PC-9 (cell line): ENCODE measurements at regions not wholly inside any gene's neighbourhood (a gene's known extent, or its start where the extent isn't known, plus 50 kb on each side); places are given as distances from the start of the nearest gene placed in this dataset.

Source experiments
- EZH2 ChIP-seq: fragments of 200-600 bp; sonication (generic); IDR thresholded peaks from 2 replicates; pipeline ENCODE4 v1.8.0; 2017; ENCODE audit warnings: antibody characterized with exemption, low read depth
- TF ChIP-seq, protein P1 (sequence below): fragments of 200-600 bp; sonication (generic); conservative IDR thresholded peaks from 2 replicates; pipeline ENCODE4 v1.6.1; 2017; ENCODE audit warnings: mixed run types, antibody characterized with exemption, mild to moderate bottlenecking, moderate library complexity

- TF ChIP-seq, protein P1, sequence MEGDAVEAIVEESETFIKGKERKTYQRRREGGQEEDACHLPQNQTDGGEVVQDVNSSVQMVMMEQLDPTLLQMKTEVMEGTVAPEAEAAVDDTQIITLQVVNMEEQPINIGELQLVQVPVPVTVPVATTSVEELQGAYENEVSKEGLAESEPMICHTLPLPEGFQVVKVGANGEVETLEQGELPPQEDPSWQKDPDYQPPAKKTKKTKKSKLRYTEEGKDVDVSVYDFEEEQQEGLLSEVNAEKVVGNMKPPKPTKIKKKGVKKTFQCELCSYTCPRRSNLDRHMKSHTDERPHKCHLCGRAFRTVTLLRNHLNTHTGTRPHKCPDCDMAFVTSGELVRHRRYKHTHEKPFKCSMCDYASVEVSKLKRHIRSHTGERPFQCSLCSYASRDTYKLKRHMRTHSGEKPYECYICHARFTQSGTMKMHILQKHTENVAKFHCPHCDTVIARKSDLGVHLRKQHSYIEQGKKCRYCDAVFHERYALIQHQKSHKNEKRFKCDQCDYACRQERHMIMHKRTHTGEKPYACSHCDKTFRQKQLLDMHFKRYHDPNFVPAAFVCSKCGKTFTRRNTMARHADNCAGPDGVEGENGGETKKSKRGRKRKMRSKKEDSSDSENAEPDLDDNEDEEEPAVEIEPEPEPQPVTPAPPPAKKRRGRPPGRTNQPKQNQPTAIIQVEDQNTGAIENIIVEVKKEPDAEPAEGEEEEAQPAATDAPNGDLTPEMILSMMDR: no peak
- no peak for TF ChIP-seq EZH2
These were observed 488.8 kb downstream of the HTR1A start for GRCh38 chr5:63473335-63473967.
